ENCODE measurements at regions not wholly inside any gene's neighbourhood (a gene's known extent, or its start where the extent isn't known, plus 50 kb on each side); places are given as distances from the start of the nearest gene placed in this dataset.
"Not testable (repeated sequence)": the region's sequence is repeated elsewhere in the genome, so short reads cannot be mapped to it uniquely, and the experiment has no call there.

DNA sequence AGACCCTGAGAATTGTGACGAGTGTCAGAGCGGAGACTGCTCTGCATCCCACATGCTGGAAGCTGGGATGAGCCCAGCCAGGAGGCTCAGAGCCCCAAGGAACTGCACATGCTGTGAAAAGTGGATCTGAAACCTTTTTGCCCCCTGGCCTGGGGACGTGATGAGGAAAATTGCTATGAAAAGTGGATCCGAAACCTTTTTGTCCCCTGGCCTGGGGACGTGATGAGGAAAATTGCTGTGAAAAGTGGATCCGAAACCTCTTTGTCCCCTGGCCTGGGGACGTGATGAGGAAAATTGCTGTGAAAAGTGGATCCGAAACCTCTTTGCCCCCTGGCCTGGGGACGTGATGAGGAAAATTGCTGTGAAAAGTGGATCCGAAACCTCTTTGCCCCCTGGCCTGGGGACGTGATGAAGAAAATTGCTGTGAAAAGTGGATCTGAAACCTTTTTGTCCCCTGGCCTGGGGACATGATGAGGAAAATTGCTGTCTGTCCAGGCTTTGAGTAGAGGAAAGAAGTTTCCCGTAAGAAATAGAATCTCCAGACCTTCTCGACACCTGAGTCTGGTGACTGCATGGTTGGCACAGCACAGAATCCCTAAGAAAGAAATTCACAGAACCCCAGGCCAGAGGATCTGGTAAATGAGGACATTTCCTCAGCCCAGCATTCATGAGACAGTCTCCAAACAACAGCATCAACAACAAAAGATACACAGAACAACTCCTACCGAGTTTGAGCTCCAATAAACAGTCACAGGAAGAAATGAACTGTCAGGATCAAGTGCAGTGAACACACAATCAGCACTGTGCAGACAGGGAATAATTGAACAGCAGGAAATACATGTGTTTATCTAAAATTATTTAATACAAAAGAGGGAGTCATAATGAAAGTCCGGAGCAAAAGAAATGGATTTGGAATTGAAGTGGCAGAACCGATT, 188.8 kb downstream of the LAT start:
- H4K5ac ChIP-seq (ENCODE audit: low read depth, low read length); DNase-seq; H2AK9ac ChIP-seq (replicated peaks; ENCODE audit: low read depth, low read length, poor library complexity); H2BK5ac ChIP-seq (ENCODE audit: low read depth, low read length, poor library complexity, severe bottlenecking); H3K4ac ChIP-seq (ENCODE audit: low read depth, low read length); H3K9me1 ChIP-seq (ENCODE audit: insufficient read depth, low read length); H3K18ac ChIP-seq (ENCODE audit: low read depth, low read length); in situ Hi-C loops (cut with MboI; ENCODE audit: low sequenced_read_pairs); H3K4me2 ChIP-seq (ENCODE audit: low read depth, low read length); BruUV-seq (replicated peaks); H4K8ac ChIP-seq (ENCODE audit: low read depth in 2 of 2, low read length in 2 of 2); POLR2A ChIA-PET (ENCODE audit: unreplicated experiment); H3K36me3 ChIP-seq (ENCODE audit: control insufficient read depth, insufficient read depth, low read length); H3K4me3 ChIP-seq (ENCODE audit: insufficient read depth, low read depth, low read length); H3K79me1 ChIP-seq (ENCODE audit: low read depth in 1 of 2, low read length in 2 of 2); ATAC-seq (ENCODE audit: low read depth); H3K23ac ChIP-seq (ENCODE audit: low read depth, low read length); H4K20me1 ChIP-seq (ENCODE audit: insufficient read depth, low read length); H2BK20ac ChIP-seq (ENCODE audit: low read depth, low read length); H4K91ac ChIP-seq (ENCODE audit: insufficient read depth, low read depth, low read length); H2BK15ac ChIP-seq (ENCODE audit: low read depth, low read length); CTCF ChIA-PET; H2AFZ ChIP-seq (replicated peaks; ENCODE audit: low read length, poor library complexity); H2BK120ac ChIP-seq (ENCODE audit: low read depth, low read length); H3K56ac ChIP-seq (ENCODE audit: extremely low read depth, insufficient read depth, low read length); H3K14ac ChIP-seq (replicated peaks; ENCODE audit: low read depth, low read length); dilution Hi-C loops (cut with HindIII; ENCODE audit: low sequenced_read_pairs, unreplicated experiment); H3K9me3 ChIP-seq (ENCODE audit: control insufficient read depth, insufficient read depth, low read length); H3K27me3 ChIP-seq (ENCODE audit: control insufficient read depth, insufficient read depth, low read length); H2AK5ac ChIP-seq (ENCODE audit: low read depth, low read length); H3K27ac ChIP-seq (ENCODE audit: insufficient read depth, low read length); H3K9ac ChIP-seq (ENCODE audit: low read depth, low read length); intact Hi-C loops (cut with micrococcal nuclease): not testable (repeated sequence)
- 100% methylated on average over 2 of the region's 16 CpGs; no CpG with 5 or more reads in 1 of the 2 experiments for WGBS, 2 experiments (ENCODE audit: extremely low coverage in 2 of 2, insufficient read length in 1 of 2)
- peaks cover 12% of the 10 kb centered on the region for H3K4me1 ChIP-seq (ENCODE audit: control insufficient read depth, insufficient read depth, low read length)

DNA sequence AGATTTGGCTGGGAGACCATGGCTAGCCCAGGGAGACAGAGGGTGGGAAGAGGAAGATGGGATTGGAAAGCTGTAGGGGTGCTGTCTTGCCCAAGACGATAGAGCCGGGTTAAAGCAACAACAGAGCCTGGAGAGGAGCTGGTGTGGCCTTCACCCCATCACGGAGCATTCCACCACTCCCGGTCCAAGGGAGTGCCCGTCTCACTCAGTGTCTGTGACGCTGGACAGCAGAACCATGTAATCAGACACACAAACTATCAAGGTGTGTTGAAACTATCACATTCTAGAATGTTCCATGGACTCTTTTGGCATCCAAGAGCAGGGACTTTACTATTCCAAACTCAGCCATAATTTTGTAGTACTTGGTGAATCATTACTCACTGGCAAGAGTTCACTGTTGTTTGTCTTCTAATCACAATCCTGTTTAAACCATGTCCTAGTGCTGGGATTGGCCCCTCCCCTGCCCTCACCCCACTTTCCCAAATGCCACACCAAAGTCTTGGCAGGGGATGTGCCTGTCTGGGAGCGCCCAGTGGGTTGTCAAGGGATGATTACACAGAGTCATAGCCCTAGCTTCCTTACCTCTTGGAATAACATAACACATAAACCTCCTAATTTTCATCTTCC, 187.4 kb downstream of the LAT start:
- H2AK9ac ChIP-seq (replicated peaks; ENCODE audit: low read depth, low read length, poor library complexity); H3K4me3 ChIP-seq (ENCODE audit: insufficient read depth, low read depth, low read length); H3K56ac ChIP-seq (ENCODE audit: extremely low read depth, insufficient read depth, low read length); H4K20me1 ChIP-seq (ENCODE audit: insufficient read depth, low read length); H3K9me3 ChIP-seq (ENCODE audit: control insufficient read depth, insufficient read depth, low read length); H2BK15ac ChIP-seq (ENCODE audit: low read depth, low read length); POLR2A ChIA-PET (ENCODE audit: unreplicated experiment); H4K91ac ChIP-seq (ENCODE audit: insufficient read depth, low read depth, low read length); H2BK120ac ChIP-seq (ENCODE audit: low read depth, low read length); H3K4me2 ChIP-seq (ENCODE audit: low read depth, low read length); H3K36me3 ChIP-seq (ENCODE audit: control insufficient read depth, insufficient read depth, low read length); intact Hi-C loops (cut with micrococcal nuclease); H2BK20ac ChIP-seq (ENCODE audit: low read depth, low read length); DNase-seq; H3K9ac ChIP-seq (ENCODE audit: low read depth, low read length); H2AFZ ChIP-seq (replicated peaks; ENCODE audit: low read length, poor library complexity); H4K8ac ChIP-seq (ENCODE audit: low read depth in 2 of 2, low read length in 2 of 2); BruUV-seq (replicated peaks); H3K14ac ChIP-seq (replicated peaks; ENCODE audit: low read depth, low read length); CTCF ChIA-PET; H2BK5ac ChIP-seq (ENCODE audit: low read depth, low read length, poor library complexity, severe bottlenecking); H2AK5ac ChIP-seq (ENCODE audit: low read depth, low read length); H3K23ac ChIP-seq (ENCODE audit: low read depth, low read length); H3K9me1 ChIP-seq (ENCODE audit: insufficient read depth, low read length); in situ Hi-C loops (cut with MboI; ENCODE audit: low sequenced_read_pairs); H3K27me3 ChIP-seq (ENCODE audit: control insufficient read depth, insufficient read depth, low read length); H3K79me1 ChIP-seq (ENCODE audit: low read depth in 1 of 2, low read length in 2 of 2); ATAC-seq (ENCODE audit: low read depth); dilution Hi-C loops (cut with HindIII; ENCODE audit: low sequenced_read_pairs, unreplicated experiment); H3K4ac ChIP-seq (ENCODE audit: low read depth, low read length): not testable (repeated sequence)
- Histone ChIP-seq H4K5ac (ENCODE audit: low read depth, low read length) (peak overlapping the region; percentile 30), H3K4me1 (ENCODE audit: control insufficient read depth, insufficient read depth, low read length) (peaks cover 12% of the 10 kb centered on the region), H3K18ac (ENCODE audit: low read depth, low read length) (peak overlapping the region; percentile 47; the same call in 1 of the 2 replicates), H3K27ac (ENCODE audit: insufficient read depth, low read length) (peak overlapping the region; percentile 74; the same call in 1 of the 2 replicates)
- 100% methylated on average over 3 of the region's 7 CpGs; no CpG with 5 or more reads in 1 of the 2 experiments for WGBS, 2 experiments (ENCODE audit: extremely low coverage in 2 of 2, insufficient read length in 1 of 2)

Data from IMR-90 (cell line).